GM19324 (cell line): ENCODE measurements at regions not wholly inside any gene's neighbourhood (a gene's known extent, or its start where the extent isn't known, plus 50 kb on each side); places are given as distances from the start of the nearest gene placed in this dataset.

Experiments
- ATAC-seq: cut with Tn5 transposase; IDR thresholded peaks from one replicate; pipeline ENCODE4 v1.9.1; 2021; ENCODE audit warnings: mild to moderate bottlenecking, moderate library complexity; ENCODE audit not compliant: unreplicated experiment, low FRiP score

DNA sequence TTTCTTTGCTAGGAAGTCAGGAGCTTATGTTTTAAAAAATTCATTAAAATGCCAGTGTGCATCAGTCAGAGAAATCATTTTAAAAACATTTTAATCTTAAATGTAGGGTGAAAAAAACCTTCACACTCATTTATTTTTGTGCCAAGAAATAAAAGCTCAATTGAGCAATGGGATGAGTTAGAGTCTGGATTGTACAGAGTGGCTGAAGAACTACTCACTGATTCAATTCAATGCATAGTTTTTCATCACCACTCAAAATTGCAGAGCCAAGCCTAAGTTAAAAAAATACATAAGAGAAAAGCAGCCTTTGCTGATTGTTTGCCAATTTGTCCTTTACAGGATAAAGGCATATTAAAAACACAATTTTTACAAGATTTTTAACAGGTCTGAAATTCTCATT, 168.2 kb upstream of the DMRTA1 start:
- ATAC-seq: no peak

DNA sequence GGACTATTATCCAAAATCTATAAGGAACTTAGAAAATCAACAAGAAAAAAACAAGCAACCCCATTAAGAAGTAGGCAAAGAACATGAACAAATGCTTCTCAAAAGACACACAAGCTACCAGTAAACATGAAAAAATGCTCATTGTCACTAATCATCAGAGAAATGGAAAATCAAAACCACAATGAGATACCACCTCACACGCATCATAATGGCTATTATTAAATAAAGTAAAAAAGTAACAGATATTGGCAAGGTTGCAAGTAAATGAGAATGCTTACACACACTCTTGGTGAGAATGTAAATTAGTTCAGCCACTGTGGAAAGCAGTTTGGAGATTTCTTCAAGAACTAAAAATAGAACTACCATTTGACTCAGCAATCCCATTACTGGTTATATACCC, 167.0 kb upstream of the DMRTA1 start:
- ATAC-seq: no peak

GRCh38 chr9:22285066-22285465, 161.6 kb upstream of the DMRTA1 start:
- ATAC-seq: no peak

DNA sequence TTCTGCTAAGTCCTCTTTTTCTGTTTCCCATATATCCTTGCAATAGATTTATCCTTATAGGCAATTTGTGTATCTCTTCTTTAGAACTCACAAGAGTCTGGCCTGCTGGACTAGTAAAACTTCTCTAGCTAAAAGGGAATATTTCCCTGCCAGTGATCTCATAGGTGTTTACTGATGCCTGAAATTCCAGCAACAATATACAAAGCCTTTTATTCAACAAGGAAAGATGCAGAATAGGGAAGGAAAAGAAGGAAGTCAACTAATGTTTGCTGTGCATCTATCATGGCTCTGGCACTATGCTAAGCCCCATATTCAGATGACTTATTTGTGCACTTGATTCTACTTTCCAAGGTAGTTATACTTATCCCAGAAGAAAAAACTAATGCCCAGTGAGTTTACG, 160.0 kb upstream of the DMRTA1 start:
- ATAC-seq: no peak

- ATAC-seq: no peak
These were observed 158.0 kb upstream of the DMRTA1 start for GRCh38 chr9:22288661-22289060.

- no peak for ATAC-seq
These were observed 139.5 kb upstream of the DMRTA1 start for GRCh38 chr9:22307013-22307711.

GRCh38 chr9:22308177-22308576, 138.4 kb upstream of the DMRTA1 start:
- ATAC-seq: no peak

- no peak for ATAC-seq
These were observed 130.0 kb upstream of the DMRTA1 start for GRCh38 chr9:22316645-22317044.

DNA sequence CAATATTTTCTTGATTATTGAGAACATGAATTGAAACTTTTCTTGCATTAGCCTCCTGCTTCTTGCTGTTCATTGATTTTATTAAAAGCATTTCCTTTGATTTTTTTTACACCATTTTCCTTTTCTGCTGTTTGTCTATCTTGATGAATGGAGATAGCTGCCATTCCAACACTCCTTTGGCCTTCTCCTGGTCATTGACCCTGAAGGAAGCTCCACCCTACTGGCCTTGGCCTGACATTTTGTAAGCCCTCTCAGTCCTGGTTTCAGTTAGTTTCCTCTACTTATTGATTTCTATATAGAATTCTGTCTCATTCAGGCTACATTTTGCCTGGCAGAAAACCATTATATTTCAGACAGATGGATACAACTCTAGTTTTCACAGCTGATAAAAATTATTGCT, 115.1 kb upstream of the DMRTA1 start:
- no peak for ATAC-seq

DNA sequence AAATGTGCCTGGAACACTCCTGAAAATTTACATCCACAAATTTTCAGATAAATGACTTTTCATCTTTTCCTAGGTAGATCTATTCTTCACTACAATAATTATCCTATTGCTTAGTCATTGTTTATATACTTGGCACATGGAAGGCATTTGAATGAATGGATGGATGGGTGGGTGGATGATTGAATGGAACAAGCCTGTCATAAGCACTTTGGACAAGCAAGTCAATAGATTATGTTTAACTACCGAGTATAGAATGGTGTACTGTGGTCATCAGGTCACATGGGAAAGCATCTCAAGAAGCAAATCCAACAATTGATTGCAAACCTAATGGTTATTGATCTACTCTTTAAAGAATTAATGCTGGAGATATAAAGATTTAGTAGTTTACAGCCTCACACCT, 114.4 kb upstream of the DMRTA1 start:
- no peak for ATAC-seq

DNA sequence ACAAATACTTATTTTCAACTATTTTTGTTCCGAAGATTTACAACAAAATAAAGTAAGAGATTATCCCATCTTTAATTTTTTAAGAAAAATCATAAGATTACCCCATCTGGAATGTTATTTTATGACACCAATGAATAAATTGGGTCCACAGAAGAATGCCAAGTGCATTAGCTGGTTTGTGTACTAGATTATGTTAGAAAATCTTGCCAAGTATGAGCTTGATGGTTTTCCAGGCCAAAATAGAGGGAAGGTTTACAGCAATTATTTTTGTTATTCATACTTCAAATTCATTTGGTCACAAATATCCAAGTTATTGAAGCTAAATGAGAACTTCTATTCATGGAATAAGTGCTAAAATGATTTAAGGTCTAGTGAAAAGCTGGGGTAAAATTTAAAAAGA, 109.4 kb upstream of the DMRTA1 start:
- ATAC-seq: no peak

DNA sequence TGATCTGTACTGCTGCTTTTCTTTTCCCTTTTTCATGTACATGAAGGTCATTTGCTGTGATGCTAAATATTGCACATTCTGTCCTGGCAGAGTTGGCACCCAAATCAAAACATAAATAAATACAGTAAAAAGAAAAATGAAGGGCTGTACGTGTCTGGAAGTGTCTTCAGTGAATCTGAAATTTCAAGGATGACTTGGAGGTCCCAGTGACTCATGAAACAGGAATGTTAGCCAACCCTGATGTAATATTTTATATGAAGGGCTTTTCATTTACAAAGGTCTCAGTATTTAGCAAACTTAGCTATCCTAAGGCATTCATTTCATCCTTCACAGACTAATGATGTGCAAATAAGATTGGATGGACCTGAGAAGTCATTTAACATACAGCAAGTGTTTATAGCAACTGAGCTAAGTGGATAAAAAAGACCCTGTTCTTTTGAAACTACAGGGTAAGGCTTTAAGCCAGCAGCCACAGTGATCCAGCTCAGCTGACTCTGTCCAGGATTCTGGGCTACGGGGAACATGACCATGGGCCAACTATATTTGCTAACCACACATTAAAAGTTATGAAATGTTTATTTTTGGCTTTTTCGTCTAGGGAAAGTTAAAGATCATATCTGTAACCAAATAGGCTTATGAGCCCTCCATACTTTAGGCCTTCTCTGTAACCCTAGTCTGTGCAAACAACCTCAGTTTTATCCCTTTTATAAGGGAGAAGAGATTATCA, 104.0 kb upstream of the DMRTA1 start:
- no peak for ATAC-seq

DNA sequence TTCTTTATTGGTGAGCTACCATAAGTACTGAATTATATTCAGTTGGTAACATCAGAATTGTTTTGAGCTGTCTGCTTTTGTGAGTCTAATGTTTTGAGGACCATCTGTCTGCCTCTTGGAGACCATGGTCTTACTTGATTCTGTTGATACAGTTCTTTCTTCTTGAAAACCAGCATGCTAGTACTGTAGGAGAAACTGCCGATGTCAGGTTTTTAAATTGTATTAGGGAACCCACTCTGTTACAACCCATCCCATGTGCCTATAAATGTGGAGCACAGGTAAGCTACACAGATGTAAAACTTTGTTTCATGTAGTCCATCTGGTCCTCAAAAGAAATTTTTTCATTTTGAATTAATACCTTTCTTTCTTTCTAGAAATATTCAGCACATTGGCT, 103.4 kb upstream of the DMRTA1 start:
- ATAC-seq: no peak

- no peak for ATAC-seq
These were observed 91.8 kb upstream of the DMRTA1 start for GRCh38 chr9:22354699-22355384.

DNA sequence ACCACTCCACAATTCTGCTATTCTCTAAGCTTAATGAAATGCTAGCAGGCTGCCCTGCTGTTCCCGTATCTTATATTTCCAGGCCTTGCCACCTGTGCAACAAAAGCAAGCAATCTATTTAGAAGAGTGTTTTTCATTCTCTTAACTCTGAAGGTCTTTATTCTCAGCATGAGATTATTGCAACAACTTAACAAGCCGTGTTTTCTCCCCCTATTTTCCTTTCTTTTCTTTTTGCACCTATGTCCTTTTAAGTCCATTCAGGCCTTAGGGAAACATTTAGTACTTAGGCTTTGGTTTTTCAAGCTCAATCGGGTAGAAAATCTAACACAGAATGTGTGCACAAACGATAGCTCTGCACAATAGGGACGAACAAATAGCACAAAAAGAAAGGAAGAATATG, 89.6 kb upstream of the DMRTA1 start:
- no peak for ATAC-seq

DNA sequence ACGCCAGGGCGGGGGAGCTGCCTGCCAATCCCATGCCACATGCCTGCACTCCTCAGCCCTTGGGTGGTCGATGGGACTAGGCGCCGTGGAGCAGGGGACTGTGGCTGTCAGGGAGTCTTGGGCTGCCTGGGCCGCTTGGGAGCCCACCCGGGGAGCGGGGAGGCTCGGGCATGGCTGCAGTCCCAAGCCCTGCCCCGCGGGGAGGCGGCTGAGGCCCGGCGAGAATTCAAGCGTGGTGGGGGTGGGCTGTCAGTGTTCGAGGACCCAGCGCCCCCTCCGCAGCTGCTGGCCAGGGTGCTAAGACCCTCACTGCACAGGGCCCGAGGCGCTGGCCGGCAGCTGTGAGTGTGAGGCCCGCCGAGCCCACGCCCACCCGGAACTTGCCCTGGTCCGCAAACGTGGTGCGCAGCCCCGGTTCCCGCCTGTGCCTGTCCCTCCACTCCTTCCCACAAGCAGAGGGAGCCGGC, 83.2 kb upstream of the DMRTA1 start:
- no peak for ATAC-seq

GRCh38 chr9:22373636-22374035, 73.0 kb upstream of the DMRTA1 start:
- no peak for ATAC-seq

DNA sequence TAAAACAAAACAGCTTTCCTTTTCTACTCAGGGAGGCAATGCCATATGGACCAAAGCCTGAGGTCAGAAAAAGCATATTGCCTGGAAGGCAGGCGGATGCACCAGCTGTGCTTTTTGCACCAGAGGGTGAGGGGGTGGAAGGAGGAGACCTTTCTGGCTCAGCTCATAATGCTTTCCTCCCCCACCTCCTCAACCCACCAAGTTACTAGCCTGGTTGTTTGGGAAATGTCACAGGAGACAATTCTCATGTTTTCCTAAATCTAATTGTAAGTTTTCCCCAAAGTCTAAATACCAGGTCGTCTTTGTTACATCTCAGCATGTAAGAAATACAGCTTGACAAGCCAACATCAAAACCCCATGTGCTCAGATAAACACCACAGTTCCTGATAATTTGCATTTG, 72.6 kb upstream of the DMRTA1 start:
- no peak for ATAC-seq

- no peak for ATAC-seq
These were observed 67.4 kb upstream of the DMRTA1 start for GRCh38 chr9:22379272-22379671.

DNA sequence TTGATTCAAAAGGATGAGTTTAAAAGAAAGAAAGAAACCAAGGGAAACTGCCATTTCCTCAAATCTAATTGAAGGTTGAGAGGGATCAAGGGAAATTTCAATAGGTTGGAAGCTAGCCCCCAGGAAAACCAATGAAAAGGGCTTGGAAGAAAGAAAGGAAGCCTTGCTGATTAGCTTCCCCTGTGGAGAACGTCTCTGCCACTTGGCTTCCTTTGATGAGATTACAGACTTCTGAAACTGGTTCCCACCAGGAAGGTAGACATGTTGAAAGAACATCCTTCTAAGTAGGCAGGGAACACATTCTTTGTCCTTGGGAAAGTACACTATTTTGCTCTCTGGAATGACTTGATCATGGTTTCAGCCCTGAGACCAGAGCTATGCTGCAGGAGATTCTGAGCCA, 65.5 kb upstream of the DMRTA1 start:
- no peak for ATAC-seq

DNA sequence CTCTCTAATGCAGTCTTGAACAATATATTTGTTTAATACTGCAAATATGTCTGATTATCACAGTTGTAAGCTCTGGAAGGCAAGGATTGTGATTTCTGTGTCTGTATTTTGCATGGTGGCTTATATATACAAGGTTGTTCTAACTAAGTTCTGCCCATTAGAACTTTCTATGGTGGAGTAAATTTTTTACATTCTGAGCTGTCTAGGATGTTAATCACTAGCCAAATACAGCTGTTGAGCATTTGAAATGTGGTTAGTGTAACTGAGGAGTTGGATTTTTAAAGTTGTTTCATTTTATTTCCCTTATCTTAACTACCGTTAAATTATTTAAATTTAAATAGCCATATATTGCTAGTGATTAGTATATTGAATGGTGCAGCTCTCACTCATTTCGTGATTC, 64.3 kb upstream of the DMRTA1 start:
- ATAC-seq: no peak

DNA sequence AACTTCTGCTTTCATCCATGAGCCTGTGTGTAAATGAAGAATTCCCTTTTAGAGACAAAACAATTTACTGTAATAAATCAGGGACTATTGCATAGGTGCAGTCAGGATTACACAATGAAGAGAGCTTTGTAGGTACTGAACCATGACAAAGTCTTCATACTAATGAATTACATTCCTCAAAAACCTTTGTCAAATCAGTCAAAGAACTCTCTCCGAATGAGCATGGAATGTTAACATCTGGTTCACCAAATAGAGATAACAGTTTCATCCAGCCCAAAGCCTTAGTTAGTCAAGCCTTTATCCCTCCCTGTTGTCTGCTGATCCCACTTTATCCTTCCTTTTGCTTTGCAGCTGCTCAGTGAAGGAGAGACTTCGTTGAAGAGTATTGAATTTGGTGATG, 62.9 kb upstream of the DMRTA1 start:
- no peak for ATAC-seq
